ENCODE measurements at regions not wholly inside any gene's neighbourhood (a gene's known extent, or its start where the extent isn't known, plus 50 kb on each side); places are given as distances from the start of the nearest gene placed in this dataset.

- Mint-ChIP-seq H3K27me3 (peaks cover 3% of the 10 kb centered on the region), H3K9me3 (ENCODE audit: insufficient read depth) (no peaks in the 10 kb centered on the region), H3K4me3 (no peak overlapping the region), H3K27ac (no peak overlapping the region), H3K4me1 (no peaks in the 10 kb centered on the region)
- ATAC-seq (ENCODE audit: low read depth) (no peak), DNase-seq (no peak)
- H3K79me2 ChIP-seq (ENCODE audit: control insufficient read depth, insufficient read depth, low read length): no peaks in the 10 kb centered on the region
- H3K4me1 ChIP-seq (ENCODE audit: control insufficient read depth in 2 of 2, insufficient read depth in 2 of 2, low read length in 2 of 2): no peaks in the 10 kb centered on the region
- no peaks in the 10 kb centered on the region for H3K36me3 ChIP-seq (replicated peaks in 1 of 2; ENCODE audit: control extremely low read depth in 1 of 2, control insufficient read depth in 1 of 2, extremely low read depth in 1 of 2, insufficient read depth in 2 of 2, low read length in 1 of 2)
- intact Hi-C loops (cut with micrococcal nuclease): no loop called here
- ChIA-PET CTCF (no interaction called here), POLR2A (no interaction called here)
- H3K4me2 ChIP-seq (replicated peaks; ENCODE audit: low read depth, low read length, poor library complexity, severe bottlenecking): no peak overlapping the region
- H3K9ac ChIP-seq (ENCODE audit: low read length): no peak overlapping the region
- no CpG with 5 or more reads among the region's 2 CpGs for WGBS (ENCODE audit: insufficient coverage)
- TF ChIP-seq EZH2 (IDR thresholded peaks at IDR 0.05; ENCODE audit: borderline replicate concordance, insufficient read depth, low read depth, low read length, poor library complexity, severe bottlenecking) (no peak), CTCF (IDR thresholded peaks at IDR 0.05) (no peak)
- H3K27ac ChIP-seq (ENCODE audit: low read length in 2 of 2): no peak overlapping the region
- no peak overlapping the region for H3K4me3 ChIP-seq (ENCODE audit: control extremely low read depth in 1 of 5, extremely low read depth in 1 of 5, insufficient read depth in 1 of 5, low read depth in 2 of 5, low read length in 4 of 5)
- H2AFZ ChIP-seq (ENCODE audit: insufficient read depth, low read depth, low read length, poor library complexity, severe bottlenecking): no peak overlapping the region
- H3K27me3 ChIP-seq (replicated peaks in 1 of 4; ENCODE audit: control extremely low read depth in 1 of 4, control insufficient read depth in 3 of 4, insufficient read depth in 4 of 4, low read length in 3 of 4): no peaks in the 10 kb centered on the region
- H4K20me1 ChIP-seq (ENCODE audit: control insufficient read depth, insufficient read depth, low read length, poor library complexity, severe bottlenecking): no peaks in the 10 kb centered on the region
- no peaks in the 10 kb centered on the region for H3K9me3 ChIP-seq (ENCODE audit: control extremely low read depth in 1 of 3, control insufficient read depth in 2 of 3, insufficient read depth in 1 of 3, low read length in 2 of 3)
These were observed 283.2 kb downstream of the ARL4A start for GRCh38 chr7:12970626-12971025.

GRCh38 chr7:12974451-12975166, 287.2 kb downstream of the ARL4A start:
- ATAC-seq (ENCODE audit: low read depth) (no peak), DNase-seq (no peak)
- intact Hi-C loops (cut with micrococcal nuclease): no loop called here
- no peak overlapping the region for H3K27ac ChIP-seq (ENCODE audit: low read length in 2 of 2)
- ChIA-PET POLR2A (no interaction called here), CTCF (no interaction called here)
- Mint-ChIP-seq H3K27ac (no peak overlapping the region), H3K4me3 (no peak overlapping the region), H3K4me1 (no peaks in the 10 kb centered on the region), H3K9me3 (ENCODE audit: insufficient read depth) (no peaks in the 10 kb centered on the region), H3K27me3 (no peaks in the 10 kb centered on the region)
- H3K27me3 ChIP-seq (replicated peaks in 1 of 4; ENCODE audit: control extremely low read depth in 1 of 4, control insufficient read depth in 3 of 4, insufficient read depth in 4 of 4, low read length in 3 of 4): no peaks in the 10 kb centered on the region
- H3K4me2 ChIP-seq (replicated peaks; ENCODE audit: low read depth, low read length, poor library complexity, severe bottlenecking): no peak overlapping the region
- H3K79me2 ChIP-seq (ENCODE audit: control insufficient read depth, insufficient read depth, low read length): no peaks in the 10 kb centered on the region
- no CpG with 5 or more reads among the region's 5 CpGs for WGBS (ENCODE audit: insufficient coverage)
- H4K20me1 ChIP-seq (ENCODE audit: control insufficient read depth, insufficient read depth, low read length, poor library complexity, severe bottlenecking): no peaks in the 10 kb centered on the region
- no peaks in the 10 kb centered on the region for H3K4me1 ChIP-seq (ENCODE audit: control insufficient read depth in 2 of 2, insufficient read depth in 2 of 2, low read length in 2 of 2)
- no peak overlapping the region for H2AFZ ChIP-seq (ENCODE audit: insufficient read depth, low read depth, low read length, poor library complexity, severe bottlenecking)
- no peak overlapping the region for H3K9ac ChIP-seq (ENCODE audit: low read length)
- no peaks in the 10 kb centered on the region for H3K9me3 ChIP-seq (ENCODE audit: control extremely low read depth in 1 of 3, control insufficient read depth in 2 of 3, insufficient read depth in 1 of 3, low read length in 2 of 3)
- TF ChIP-seq CTCF (IDR thresholded peaks at IDR 0.05) (no peak), EZH2 (IDR thresholded peaks at IDR 0.05; ENCODE audit: borderline replicate concordance, insufficient read depth, low read depth, low read length, poor library complexity, severe bottlenecking) (no peak)
- H3K36me3 ChIP-seq (replicated peaks in 1 of 2; ENCODE audit: control extremely low read depth in 1 of 2, control insufficient read depth in 1 of 2, extremely low read depth in 1 of 2, insufficient read depth in 2 of 2, low read length in 1 of 2): no peaks in the 10 kb centered on the region
- H3K4me3 ChIP-seq (ENCODE audit: control extremely low read depth in 1 of 5, extremely low read depth in 1 of 5, insufficient read depth in 1 of 5, low read depth in 2 of 5, low read length in 4 of 5): no peak overlapping the region
